GM21576 (cell line): ENCODE measurements at regions not wholly inside any gene's neighbourhood (a gene's known extent, or its start where the extent isn't known, plus 50 kb on each side); places are given as distances from the start of the nearest gene placed in this dataset.

Source experiments
- ATAC-seq: cut with Tn5 transposase; IDR thresholded peaks from one replicate; pipeline ENCODE4 v1.9.1; 2021; ENCODE audit warnings: mild to moderate bottlenecking, moderate library complexity; ENCODE audit not compliant: unreplicated experiment

DNA sequence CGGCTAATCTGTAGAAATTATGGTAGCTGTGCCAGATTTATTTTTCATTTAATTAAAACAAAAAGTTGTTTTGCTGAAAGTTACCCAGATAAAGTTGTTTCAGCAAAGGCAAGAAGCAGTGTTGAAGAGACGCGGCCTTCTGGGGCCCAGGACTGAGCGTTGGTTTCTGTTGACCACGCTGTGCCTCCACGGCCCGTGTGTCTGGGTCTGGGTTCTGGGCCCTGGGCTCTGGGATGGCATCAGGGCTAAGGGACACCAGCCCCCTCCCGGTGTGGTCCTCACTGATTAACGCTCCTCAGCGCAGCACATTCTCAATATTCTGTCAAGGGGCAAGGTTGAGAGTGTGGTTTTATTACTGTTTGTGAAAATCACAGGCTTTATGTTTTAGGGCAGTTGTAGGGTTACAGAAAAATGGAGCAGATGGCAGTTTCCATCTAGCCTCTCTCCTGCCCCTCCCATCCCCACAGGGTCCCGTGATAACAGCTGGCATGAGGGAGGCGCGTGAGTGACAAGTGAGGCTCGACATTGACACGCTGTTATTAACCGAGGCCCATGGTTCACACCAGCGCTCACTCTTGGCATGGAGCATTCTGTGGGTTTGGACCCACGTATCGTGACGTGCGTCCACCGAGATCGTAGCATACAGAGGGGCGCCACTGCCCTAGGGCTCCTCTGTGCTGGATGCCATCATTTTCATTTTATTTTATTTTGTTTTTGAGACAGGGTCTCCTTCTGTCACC is 1231.4 kb downstream of the BRD1 start:
- no peak for ATAC-seq

DNA sequence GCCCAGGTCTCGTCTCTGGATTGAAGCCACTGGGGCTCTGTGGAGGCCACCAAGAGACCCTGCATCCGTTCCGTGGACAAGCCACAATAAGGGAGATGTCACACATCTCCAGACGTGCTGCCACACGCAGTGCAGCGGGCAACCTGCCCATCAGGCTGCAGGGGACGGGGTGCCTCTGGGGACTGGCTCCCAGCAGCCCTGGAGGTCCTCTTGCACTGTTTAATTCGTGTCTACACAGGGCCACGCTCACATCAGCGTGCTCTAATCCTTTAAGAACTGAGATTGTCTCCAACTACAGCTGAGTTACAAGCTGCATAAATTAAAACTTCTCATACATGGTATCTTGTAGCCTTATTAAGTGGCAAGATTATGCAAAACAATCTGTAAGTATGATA is 1232.2 kb downstream of the BRD1 start:
- no peak for ATAC-seq

- no peak for ATAC-seq
Measured at GRCh38 chr22:48594757-48595510, 1232.7 kb downstream of the BRD1 start.

DNA sequence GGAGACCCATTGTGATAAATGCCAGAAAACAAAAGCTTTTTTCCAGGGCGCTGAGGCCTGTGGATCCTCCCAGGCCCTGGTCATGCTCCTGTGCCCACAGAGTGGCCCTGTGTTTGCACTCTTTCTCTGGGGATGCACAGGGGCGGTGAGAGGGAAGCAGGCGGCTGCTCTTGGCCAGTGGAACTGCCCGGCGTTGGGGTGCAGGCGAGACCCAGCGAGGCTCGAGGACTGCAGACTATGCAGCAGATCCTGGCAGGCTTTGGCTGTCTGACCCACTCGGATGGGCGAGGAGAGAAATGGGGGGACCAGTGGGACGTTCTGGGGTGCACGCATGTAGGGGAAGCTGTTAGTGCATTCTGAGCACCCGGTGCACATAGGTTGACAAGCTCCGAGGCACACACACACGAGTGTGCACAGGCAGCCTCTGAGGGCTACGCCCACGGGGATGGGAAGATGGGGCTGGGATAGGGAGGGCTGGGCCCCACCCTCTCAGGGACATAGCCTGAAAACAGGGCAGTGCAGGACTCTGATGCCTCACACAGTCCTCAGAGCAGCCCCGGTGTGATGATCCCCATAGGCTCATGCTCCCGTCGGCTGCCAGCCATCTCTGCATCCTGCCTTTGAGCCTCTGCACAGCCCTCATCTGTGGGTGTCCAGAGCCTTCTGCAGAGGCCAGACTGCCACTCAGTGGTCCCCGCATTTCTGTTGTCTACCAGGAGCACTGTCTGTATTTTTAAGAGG is 1233.5 kb downstream of the BRD1 start:
- ATAC-seq: no peak

DNA sequence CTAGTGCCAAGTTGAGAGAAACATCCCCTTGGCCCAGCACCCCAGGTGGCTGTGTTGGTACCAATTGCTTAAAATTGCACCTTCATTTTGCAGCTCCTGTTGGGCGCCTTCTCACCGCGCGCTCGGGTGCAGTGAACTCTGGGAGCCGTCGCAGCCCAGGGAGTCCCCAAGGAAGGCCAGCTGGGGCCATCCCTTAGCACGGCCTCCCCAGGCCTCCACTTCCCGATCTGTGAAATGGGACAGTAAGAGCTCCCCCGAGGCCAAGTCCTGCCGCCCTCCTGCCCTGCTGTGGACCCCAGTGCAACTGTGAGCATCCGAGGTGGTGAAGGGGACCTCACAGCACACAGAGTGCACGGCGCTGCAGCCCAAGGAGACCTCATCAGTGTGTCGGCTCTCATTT is 1234.1 kb downstream of the BRD1 start:
- ATAC-seq: no peak

- no peak for ATAC-seq
Measured at GRCh38 chr22:48592931-48593330, 1234.7 kb downstream of the BRD1 start.

- ATAC-seq: no peak
Measured at GRCh38 chr22:48592488-48592887, 1235.2 kb downstream of the BRD1 start.

GRCh38 chr22:48592066-48592345 is 1235.7 kb downstream of the BRD1 start:
- ATAC-seq: no peak

DNA sequence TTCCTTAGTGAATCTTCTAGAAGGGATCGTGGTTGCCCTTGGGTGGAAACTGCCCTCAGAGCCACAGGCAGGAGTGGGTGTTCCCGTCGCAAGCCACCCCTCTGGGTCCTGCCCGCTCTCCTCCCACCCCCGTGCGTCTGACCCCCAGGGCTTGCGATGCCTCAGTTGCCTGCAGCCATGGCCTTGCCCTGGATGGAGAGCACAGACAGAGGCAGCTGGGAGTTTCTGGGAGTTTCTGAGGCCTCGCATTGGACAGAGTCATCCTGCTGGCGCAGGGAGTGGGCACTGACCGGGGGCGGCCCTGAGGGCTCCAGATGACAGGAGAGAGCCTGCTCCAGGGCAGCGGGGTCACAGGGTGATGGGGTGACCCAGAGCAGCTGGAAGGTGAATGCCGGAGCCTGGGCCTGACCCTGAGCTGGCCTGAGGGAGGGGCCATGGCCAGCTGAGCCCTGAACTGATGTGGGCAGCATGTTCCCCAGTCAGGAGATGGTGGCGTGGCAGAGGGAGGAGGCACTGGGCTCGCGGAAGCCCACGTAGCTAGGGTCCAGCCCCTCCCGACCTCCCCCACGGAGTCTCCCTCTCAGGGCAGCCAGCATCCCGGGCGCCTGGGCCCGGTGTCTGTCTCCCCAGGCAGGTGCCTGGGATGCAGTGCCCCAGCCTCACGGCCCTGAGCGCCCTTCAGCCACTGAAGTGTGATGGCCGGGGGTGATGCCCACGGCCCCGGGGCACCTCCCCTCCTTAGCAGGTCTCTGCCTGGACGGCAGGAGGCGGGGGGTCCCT is 1236.2 kb downstream of the BRD1 start:
- ATAC-seq: no peak

DNA sequence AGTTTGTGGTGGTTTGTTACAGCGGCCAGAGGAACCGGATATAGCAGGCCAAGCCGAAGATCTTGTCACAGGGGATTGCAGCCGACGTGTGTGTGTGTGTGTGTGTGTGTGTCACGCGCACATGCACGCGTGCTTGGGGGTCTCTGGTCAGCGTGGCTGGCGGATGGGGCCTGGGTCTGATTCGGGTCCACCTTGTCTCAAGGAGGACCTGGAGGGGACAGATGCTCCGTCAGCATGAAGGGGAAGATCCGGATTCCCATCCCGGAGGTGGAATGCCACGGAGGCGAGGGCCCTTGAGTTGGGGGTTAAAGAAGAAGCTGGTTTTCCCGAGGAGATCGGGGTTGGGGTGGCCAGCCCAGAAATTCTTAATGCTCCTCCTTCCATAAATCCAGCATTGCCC is 1237.8 kb downstream of the BRD1 start:
- no peak for ATAC-seq

- no peak for ATAC-seq
Measured at GRCh38 chr22:48588878-48589450, 1238.7 kb downstream of the BRD1 start.

DNA sequence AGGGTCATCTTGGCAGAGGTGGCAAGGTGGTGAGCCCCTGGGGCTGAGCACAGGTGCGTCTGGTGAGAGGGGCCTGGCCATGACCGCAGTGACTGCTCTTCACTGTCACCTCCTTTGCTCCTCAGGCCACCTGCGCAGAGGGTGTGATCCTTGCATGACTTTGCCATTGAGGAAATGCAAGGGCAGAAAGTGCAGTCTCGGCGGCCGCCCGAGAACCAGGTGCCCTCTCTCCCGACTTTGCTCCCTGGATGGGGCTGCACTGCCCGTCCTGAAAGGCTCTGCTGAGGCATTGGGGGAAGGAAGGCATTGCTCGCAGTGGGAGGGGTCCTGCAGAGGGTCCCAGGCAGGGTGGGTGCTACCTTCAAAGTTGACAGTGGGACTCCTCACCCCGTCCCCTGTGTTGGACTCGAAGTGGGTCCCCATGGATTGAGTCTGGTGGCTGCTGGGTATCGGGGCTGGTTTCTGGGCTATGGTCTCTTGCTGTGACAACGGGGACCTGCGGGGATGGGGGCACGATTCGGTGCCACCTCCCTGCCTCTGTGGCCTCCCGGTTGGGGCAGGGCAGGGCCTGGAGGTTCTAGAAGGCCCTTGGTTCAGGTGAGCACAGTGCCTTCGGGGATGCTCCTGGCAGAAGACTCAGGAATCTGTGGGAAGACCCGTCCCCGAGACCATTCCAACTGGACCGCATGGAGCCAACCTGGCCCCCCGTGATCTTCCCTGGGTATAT is 1239.4 kb downstream of the BRD1 start:
- ATAC-seq: no peak

DNA sequence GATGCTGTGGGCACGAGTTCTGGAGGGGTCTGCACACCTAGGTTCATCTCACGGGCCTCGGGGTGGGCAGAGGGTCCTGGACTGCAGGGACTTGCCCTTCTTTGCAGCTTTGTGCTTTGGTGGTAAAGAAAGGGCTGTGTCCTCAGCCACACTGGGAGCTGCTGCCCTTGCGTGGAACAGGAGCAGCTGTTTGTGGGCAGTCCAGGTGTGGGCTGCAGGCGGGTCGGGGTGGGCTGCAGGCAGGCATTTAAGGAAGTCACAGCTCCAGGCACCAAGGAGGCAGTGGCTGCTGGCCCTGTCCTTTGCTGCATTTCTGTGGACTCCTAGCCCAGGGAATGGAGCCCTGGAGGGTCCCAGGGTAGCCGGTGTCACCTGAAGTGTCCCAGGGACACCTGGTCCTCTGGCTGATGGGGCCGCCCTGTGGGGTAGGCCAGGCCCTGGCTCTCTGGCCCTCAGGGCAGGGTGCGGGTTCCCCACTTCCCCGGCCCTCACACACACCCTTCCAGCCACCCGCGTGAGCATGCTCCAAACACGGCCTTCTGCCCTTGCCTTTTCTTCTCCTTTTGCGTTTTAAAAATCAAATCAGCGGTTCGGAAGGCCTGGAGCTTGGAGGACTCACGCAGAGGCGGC is 1240.3 kb downstream of the BRD1 start:
- no peak for ATAC-seq

- ATAC-seq: no peak
Measured at GRCh38 chr22:48586799-48587185, 1240.9 kb downstream of the BRD1 start.

- ATAC-seq: no peak
Measured at GRCh38 chr22:48585916-48586798, 1241.5 kb downstream of the BRD1 start.

GRCh38 chr22:48584170-48584569 is 1243.5 kb downstream of the BRD1 start:
- ATAC-seq: no peak

- no peak for ATAC-seq
Measured at GRCh38 chr22:48581796-48582469, 1245.7 kb downstream of the BRD1 start.

DNA sequence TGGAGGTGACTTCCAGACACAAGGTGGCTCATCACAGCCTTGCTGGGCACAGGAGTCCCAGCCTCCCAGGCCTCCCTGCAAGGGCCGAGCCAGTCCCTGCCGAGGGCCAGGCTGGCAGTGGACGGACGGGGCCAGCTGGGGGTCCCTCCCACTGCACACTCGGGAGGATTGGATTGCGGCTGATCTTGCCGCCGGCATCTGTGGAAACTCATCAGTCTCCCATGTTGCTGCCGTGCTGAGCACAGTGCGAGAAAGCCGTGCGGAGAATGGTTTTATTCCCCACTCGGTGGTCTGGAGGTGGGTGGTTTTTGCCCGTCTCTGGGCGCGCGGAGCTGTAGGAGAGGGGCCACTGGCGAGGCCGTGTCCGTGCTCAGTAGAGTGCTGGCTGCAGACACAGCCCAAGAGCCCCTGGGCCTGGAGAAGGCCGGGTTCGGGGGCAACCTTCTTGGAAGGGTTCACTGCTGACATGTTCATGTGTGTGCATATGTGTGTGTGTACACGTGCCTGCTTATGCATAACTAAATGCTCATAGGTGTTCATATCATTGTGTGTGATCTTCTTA is 1246.4 kb downstream of the BRD1 start:
- ATAC-seq: no peak
